OCI-LY3 (cell line): ENCODE measurements at regions not wholly inside any gene's neighbourhood (a gene's known extent, or its start where the extent isn't known, plus 50 kb on each side); places are given as distances from the start of the nearest gene placed in this dataset.

Source experiments
- H2AFZ ChIP-seq: fragments of 200-600, 300-600 bp; shearing (Covaris generic); 2 replicates; pipeline ENCODE4 v1.6.0; 2014; ENCODE audit warnings: antibody characterized with exemption, low read depth, low read length
- H3K27ac ChIP-seq: fragments of 200-600, 300-600 bp; sonication (generic); 2 replicates; pipeline ENCODE4 v1.5.1; 2014; ENCODE audit warnings: mild to moderate bottlenecking, low read length, moderate library complexity, mixed read lengths
- H3K27me3 ChIP-seq: fragments of 200-600, 300-600 bp; sonication (generic); 2 replicates; pipeline ENCODE4 v1.6.1; 2014; ENCODE audit warnings: low read depth, low read length, mixed read lengths
- H3K36me3 ChIP-seq: fragments of 200-600, 300-600 bp; sonication (generic); replicated peaks from 2 replicates; pipeline ENCODE3; 2014; ENCODE audit warnings: low read depth, low read length, mixed read lengths
- H3K4me1 ChIP-seq: fragments of 300-600, 200-600 bp; sonication (generic); 2 replicates; pipeline ENCODE4 v1.6.1; 2014; ENCODE audit warnings: low read length, mixed read lengths
- H3K4me2 ChIP-seq: fragments of 200-600, 300-600 bp; sonication (generic); 2 replicates; pipeline ENCODE4 v1.6.1; 2014; ENCODE audit warnings: low read length, mixed read lengths
- H3K4me3 ChIP-seq: fragments of 300-600, 200-600 bp; sonication (generic); 2 replicates; pipeline ENCODE4 v1.5.1; 2014; ENCODE audit warnings: antibody characterized with exemption, mild to moderate bottlenecking, low read length, moderate library complexity
- H3K79me2 ChIP-seq: fragments of 300-600, 200-600 bp; shearing (Covaris generic); 2 replicates; pipeline ENCODE4 v1.6.1; 2014; ENCODE audit warnings: mild to moderate bottlenecking, low read length, mixed read lengths
- H3K9ac ChIP-seq: fragments of 300-600, 200-600 bp; shearing (Covaris generic); 2 replicates; pipeline ENCODE4 v1.6.0; 2014; ENCODE audit warnings: mild to moderate bottlenecking, low read length, moderate library complexity
- H3K9me3 ChIP-seq: fragments of 200-600, 300-600 bp; shearing (Covaris generic); 2 replicates; pipeline ENCODE4 v1.6.1; 2014; ENCODE audit warnings: low read length, mixed read lengths; ENCODE audit not compliant: insufficient read depth
- H4K20me1 ChIP-seq: fragments of 200-600, 300-600 bp; sonication (generic); 2 replicates; pipeline ENCODE4 v1.6.1; 2016; ENCODE audit warnings: low read length, mixed read lengths; ENCODE audit not compliant: insufficient read depth
- EZH2phosphoT487 ChIP-seq: fragments of 200-600 bp; shearing (Covaris generic); IDR thresholded peaks from 2 replicates; pipeline ENCODE4 v1.6.1; 2018; ENCODE audit warnings: antibody characterized with exemption, mixed run types, low read depth
- TF ChIP-seq, protein P1 (sequence below): fragments of 200-600, 300-600 bp; sonication (generic); IDR thresholded peaks from 2 replicates; pipeline ENCODE4 v1.5.1; 2014; ENCODE audit warnings: antibody characterized with exemption, low read length, low read depth

DNA sequence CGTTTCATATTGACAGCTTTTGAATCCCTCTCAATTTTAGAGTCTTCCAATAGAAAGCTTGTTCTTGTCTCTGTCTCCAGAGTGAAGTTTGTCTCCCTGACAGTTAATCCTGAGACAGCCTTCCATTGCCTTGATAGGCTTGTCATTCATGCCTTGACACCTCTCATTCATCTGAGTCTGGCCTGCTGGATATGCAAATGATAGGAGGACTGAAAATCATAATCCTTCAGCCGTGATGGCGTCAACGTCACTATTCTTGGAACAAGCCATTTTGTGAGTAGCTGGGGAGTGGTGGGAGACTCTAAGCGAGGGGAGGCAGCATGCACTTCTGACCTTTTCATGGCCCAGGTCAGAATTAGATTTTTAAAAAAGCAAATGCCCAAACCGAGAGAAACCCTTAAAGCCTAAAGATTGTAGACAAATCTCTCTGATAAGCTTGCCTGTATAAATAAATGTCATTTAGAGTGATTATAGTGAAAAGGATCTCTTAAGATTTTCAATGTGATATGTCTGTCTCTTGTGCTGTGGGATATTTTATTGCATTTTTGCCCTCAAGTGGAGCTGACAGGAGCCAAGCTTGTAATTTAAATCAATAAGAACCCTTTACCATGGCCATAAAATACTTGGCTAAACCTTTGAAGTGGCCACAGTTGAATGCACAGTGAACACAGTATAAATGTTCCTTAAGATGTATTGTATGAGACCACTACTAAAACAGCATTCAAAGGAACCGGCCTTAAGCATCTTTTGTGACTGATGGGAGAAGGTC, 148.8 kb downstream of the SNX10 start:
- Histone ChIP-seq H3K27me3 (no peaks in the 10 kb centered on the region), H4K20me1 (no peaks in the 10 kb centered on the region), H3K4me2 (no peak overlapping the region), H2AFZ (no peak overlapping the region), H3K4me1 (peaks cover 5% of the 10 kb centered on the region), H3K36me3 (no peaks in the 10 kb centered on the region), H3K9ac (no peak overlapping the region), H3K27ac (no peak overlapping the region), H3K79me2 (no peaks in the 10 kb centered on the region), H3K4me3 (no peak overlapping the region), H3K9me3 (no peaks in the 10 kb centered on the region)
- no peak for TF ChIP-seq EZH2phosphoT487
- TF ChIP-seq, protein P1, sequence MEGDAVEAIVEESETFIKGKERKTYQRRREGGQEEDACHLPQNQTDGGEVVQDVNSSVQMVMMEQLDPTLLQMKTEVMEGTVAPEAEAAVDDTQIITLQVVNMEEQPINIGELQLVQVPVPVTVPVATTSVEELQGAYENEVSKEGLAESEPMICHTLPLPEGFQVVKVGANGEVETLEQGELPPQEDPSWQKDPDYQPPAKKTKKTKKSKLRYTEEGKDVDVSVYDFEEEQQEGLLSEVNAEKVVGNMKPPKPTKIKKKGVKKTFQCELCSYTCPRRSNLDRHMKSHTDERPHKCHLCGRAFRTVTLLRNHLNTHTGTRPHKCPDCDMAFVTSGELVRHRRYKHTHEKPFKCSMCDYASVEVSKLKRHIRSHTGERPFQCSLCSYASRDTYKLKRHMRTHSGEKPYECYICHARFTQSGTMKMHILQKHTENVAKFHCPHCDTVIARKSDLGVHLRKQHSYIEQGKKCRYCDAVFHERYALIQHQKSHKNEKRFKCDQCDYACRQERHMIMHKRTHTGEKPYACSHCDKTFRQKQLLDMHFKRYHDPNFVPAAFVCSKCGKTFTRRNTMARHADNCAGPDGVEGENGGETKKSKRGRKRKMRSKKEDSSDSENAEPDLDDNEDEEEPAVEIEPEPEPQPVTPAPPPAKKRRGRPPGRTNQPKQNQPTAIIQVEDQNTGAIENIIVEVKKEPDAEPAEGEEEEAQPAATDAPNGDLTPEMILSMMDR: no peak

DNA sequence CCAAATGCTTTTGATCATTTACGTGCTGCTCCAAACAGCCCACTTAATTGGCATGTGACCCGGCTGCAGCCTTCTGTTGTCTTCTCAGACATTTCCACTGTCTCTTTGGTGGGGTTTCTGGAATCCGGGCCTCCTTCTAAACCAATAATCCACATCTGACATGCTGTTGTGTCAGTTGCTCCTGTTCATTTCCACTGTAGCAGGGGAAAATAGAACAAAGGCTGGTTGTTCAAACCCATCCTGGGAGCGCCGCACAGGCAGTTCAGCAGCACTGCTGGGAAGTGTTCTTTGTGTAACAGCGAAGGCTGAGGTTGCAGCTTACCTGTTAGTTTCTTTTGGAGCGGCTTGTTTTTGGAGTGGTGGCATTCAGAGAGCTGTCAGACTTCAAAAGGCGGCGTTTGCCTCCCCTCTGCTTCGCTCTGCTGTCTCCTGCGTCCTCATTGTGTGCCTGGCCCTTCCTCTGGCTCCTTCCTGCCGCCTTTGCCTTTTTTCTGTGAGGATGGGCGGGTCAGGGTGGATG, 149.4 kb downstream of the SNX10 start:
- no peaks in the 10 kb centered on the region for H3K9me3 ChIP-seq
- H3K4me2 ChIP-seq: no peak overlapping the region
- H4K20me1 ChIP-seq: no peaks in the 10 kb centered on the region
- H3K36me3 ChIP-seq: no peaks in the 10 kb centered on the region
- H2AFZ ChIP-seq: no peak overlapping the region
- H3K9ac ChIP-seq: no peak overlapping the region
- peaks cover 5% of the 10 kb centered on the region for H3K4me1 ChIP-seq
- H3K27ac ChIP-seq: no peak overlapping the region
- H3K27me3 ChIP-seq: no peaks in the 10 kb centered on the region
- H3K4me3 ChIP-seq: no peak overlapping the region
- H3K79me2 ChIP-seq: no peaks in the 10 kb centered on the region
- TF ChIP-seq, protein P1: no peak
- TF ChIP-seq EZH2phosphoT487: no peak

DNA sequence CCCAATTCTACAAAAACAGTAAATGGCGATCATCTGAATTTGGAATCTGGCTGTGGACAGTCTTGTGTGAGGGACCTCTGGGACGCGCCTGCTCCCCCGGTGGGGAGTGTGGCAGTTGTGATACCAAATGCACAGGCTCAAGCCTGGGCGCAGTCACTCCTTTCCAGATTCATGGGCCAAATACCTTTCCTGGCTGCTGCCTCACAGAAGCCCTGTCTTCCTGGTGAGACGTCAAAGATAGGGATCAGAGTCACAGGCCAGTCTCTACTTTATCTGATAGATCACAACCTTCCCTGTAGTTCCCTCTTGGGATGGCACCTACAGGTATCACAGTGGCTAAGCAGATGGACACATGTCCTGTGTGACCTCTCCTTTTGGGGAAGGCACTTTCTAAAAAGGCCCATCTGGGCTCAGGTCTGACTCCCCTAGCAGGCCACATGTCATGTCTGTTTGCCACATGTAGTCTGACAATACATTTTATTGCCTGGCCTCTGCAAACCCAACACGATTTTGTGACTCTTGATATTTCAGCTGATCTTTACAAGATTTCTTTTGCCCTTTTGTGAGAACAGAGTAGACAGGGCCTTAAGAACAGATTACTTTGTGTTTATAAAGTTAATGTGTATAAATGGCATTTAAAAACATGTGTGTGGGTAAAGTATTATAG, 150.1 kb downstream of the SNX10 start:
- Histone ChIP-seq H3K27me3 (no peaks in the 10 kb centered on the region), H3K4me3 (no peak overlapping the region), H3K27ac (no peak overlapping the region), H3K9ac (no peak overlapping the region), H3K4me1 (peaks cover 5% of the 10 kb centered on the region), H2AFZ (no peak overlapping the region), H3K4me2 (no peak overlapping the region), H4K20me1 (no peaks in the 10 kb centered on the region), H3K79me2 (no peaks in the 10 kb centered on the region), H3K9me3 (no peaks in the 10 kb centered on the region), H3K36me3 (no peaks in the 10 kb centered on the region)
- TF ChIP-seq, protein P1: no peak
- TF ChIP-seq EZH2phosphoT487: no peak

DNA sequence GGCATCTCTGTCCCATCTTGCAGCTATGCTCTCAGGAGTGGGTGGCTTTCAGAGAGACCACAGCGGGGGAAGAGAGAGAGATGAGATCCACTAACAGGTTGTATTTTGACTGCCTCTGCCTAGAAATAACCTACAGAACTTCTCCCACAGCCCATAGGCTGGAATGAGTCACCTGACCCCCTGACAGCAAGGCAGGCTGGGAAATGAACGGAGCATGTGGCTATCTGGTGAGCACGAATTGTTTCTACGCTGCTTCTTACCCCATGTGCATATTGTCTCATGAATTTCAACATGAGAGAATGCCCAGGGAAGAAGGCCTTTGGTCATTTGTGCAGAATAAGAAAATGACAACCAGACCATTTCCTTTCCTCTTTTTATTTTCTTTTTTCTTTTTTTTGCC, 151.3 kb downstream of the SNX10 start:
- H4K20me1 ChIP-seq: no peaks in the 10 kb centered on the region

More for the DNA sequence above, 151.3 kb downstream of the SNX10 start:
- Histone ChIP-seq H3K79me2 (no peaks in the 10 kb centered on the region), H3K4me2 (no peak overlapping the region), H3K27me3 (peaks cover 4% of the 10 kb centered on the region; the same call in 1 of the 2 replicates), H3K4me1 (peaks cover 5% of the 10 kb centered on the region), H2AFZ (no peak overlapping the region), H3K9me3 (no peaks in the 10 kb centered on the region), H3K4me3 (no peak overlapping the region), H3K9ac (no peak overlapping the region), H3K27ac (no peak overlapping the region), H3K36me3 (no peaks in the 10 kb centered on the region)
- TF ChIP-seq EZH2phosphoT487: no peak
- TF ChIP-seq, protein P1: no peak
